Activated gamma-delta T cell treated with anti-CD3 and anti-CD28 coated beads, Interleukin-2, amount 50 U/mL, for 16 hours (primary cell): ENCODE measurements at regions not wholly inside any gene's neighbourhood (a gene's known extent, or its start where the extent isn't known, plus 50 kb on each side); places are given as distances from the start of the nearest gene placed in this dataset.

Source experiments
- DNase-seq: peaks from one replicate; pipeline ENCODE4 v3.0.0-alpha.2; 2020; ENCODE audit warnings: low read depth

GRCh38 chr3:68056556-68056955 is 402.1 kb upstream of the SUCLG2 start:
- DNase-seq = no peak

GRCh38 chr3:68055215-68055614 is 400.8 kb upstream of the SUCLG2 start:
- DNase-seq = no peak

GRCh38 chr3:68049776-68050175 is 395.4 kb upstream of the SUCLG2 start:
- DNase-seq = no peak

- no peak for DNase-seq
These were observed 391.6 kb upstream of the SUCLG2 start for GRCh38 chr3:68045976-68046375.

GRCh38 chr3:68033867-68034266 is 379.5 kb upstream of the SUCLG2 start:
- no peak for DNase-seq

GRCh38 chr3:68032209-68032608 is 377.8 kb upstream of the SUCLG2 start:
- DNase-seq = no peak

GRCh38 chr3:68025189-68025588 is 370.8 kb upstream of the SUCLG2 start:
- no peak for DNase-seq

GRCh38 chr3:68019876-68020275 is 365.5 kb upstream of the SUCLG2 start:
- no peak for DNase-seq

GRCh38 chr3:68018275-68018674 is 363.9 kb upstream of the SUCLG2 start:
- no peak for DNase-seq

- no peak for DNase-seq
These were observed 362.7 kb upstream of the SUCLG2 start for GRCh38 chr3:68017069-68017468.

GRCh38 chr3:68009900-68010299 is 355.5 kb upstream of the SUCLG2 start:
- DNase-seq = no peak

GRCh38 chr3:68007621-68008226 is 353.3 kb upstream of the SUCLG2 start:
- no peak for DNase-seq

GRCh38 chr3:68006646-68007045 is 352.2 kb upstream of the SUCLG2 start:
- DNase-seq = no peak

GRCh38 chr3:68004091-68004490 is 349.7 kb upstream of the SUCLG2 start:
- no peak for DNase-seq

- DNase-seq = no peak
These were observed 343.9 kb upstream of the SUCLG2 start for GRCh38 chr3:67998281-67998680.

- no peak for DNase-seq
These were observed 340.8 kb upstream of the SUCLG2 start for GRCh38 chr3:67995206-67995605.

GRCh38 chr3:67986706-67987105 is 332.3 kb upstream of the SUCLG2 start:
- DNase-seq = no peak

GRCh38 chr3:67983166-67983565 is 328.8 kb upstream of the SUCLG2 start:
- no peak for DNase-seq

- no peak for DNase-seq
These were observed 326.7 kb upstream of the SUCLG2 start for GRCh38 chr3:67981077-67981476.

- DNase-seq = no peak
These were observed 324.9 kb upstream of the SUCLG2 start for GRCh38 chr3:67979342-67979741.

- DNase-seq = no peak
These were observed 323.4 kb upstream of the SUCLG2 start for GRCh38 chr3:67977762-67978161.

- DNase-seq = no peak
These were observed 322.3 kb upstream of the SUCLG2 start for GRCh38 chr3:67976663-67977062.

- DNase-seq = no peak
These were observed 310.2 kb upstream of the SUCLG2 start for GRCh38 chr3:67964596-67964995.

GRCh38 chr3:67957268-67957667 is 302.9 kb upstream of the SUCLG2 start:
- DNase-seq = no peak
